GM12865 (cell line): ENCODE measurements at regions not wholly inside any gene's neighbourhood (a gene's known extent, or its start where the extent isn't known, plus 50 kb on each side); places are given as distances from the start of the nearest gene placed in this dataset.

Experiments used
- DNase-seq: peaks from one replicate; pipeline ENCODE4 v3.0.0; 2010; ENCODE audit warnings: low read depth
- H3K4me3 ChIP-seq: 2 replicates; pipeline ENCODE4 v1.5.1; 2011; ENCODE audit warnings: mild to moderate bottlenecking, low read depth, low read length, control low read depth
- TF ChIP-seq, protein P1 (sequence below): IDR thresholded peaks from 2 replicates; pipeline ENCODE4 v1.5.1; 2011; ENCODE audit warnings: low read length, control low read depth, low read depth, inconsistent platforms; ENCODE audit not compliant: insufficient read depth; ENCODE audit errors: missing control alignments

DNA sequence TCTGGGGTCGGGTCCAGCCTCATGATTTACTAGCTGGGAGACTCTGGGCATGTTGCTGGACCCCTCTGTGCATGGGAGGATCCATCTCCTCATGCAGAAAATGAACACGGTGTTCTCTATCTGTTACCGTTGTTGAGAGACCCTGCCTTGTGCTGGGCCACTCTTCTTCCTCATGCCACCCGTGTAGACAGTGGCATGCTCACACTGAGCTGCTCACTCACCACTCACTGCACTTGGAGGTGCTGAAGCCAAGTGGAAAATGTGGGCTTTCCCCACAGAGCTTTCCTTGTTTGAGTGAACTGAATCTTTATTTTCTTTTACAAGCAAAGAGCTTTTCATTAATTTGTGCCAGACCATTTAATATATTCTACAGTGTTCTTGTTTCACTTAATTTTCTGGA lies 77.5 kb upstream of the GDF10 start:
- TF ChIP-seq, protein P1, sequence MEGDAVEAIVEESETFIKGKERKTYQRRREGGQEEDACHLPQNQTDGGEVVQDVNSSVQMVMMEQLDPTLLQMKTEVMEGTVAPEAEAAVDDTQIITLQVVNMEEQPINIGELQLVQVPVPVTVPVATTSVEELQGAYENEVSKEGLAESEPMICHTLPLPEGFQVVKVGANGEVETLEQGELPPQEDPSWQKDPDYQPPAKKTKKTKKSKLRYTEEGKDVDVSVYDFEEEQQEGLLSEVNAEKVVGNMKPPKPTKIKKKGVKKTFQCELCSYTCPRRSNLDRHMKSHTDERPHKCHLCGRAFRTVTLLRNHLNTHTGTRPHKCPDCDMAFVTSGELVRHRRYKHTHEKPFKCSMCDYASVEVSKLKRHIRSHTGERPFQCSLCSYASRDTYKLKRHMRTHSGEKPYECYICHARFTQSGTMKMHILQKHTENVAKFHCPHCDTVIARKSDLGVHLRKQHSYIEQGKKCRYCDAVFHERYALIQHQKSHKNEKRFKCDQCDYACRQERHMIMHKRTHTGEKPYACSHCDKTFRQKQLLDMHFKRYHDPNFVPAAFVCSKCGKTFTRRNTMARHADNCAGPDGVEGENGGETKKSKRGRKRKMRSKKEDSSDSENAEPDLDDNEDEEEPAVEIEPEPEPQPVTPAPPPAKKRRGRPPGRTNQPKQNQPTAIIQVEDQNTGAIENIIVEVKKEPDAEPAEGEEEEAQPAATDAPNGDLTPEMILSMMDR, result no peak
- no peak for DNase-seq

DNA sequence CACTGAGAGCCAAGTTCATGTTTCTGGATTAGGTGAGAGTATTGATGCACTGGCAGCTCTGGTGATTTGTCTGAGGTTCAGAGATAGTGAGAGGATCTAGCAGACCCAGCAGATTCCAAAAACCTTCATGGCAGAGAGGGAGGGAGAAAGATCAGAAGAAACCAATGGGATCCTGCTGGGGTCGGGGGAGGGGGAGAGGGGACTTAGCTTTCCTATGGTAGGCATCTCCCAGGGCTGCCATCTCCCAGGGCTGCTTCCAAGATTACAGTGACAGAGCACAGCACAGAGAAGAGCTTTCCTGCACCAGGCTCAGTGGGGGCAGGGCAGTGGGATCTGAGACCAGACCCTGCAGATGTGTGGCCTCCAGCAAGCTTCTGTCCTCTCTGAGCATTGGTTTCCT lies 76.8 kb upstream of the GDF10 start:
- TF ChIP-seq, protein P1, result no peak
- DNase-seq, result no peak
- no peak overlapping the region for H3K4me3 ChIP-seq

More for the DNA sequence above, 77.5 kb upstream of the GDF10 start:
- no peak overlapping the region for H3K4me3 ChIP-seq

DNA sequence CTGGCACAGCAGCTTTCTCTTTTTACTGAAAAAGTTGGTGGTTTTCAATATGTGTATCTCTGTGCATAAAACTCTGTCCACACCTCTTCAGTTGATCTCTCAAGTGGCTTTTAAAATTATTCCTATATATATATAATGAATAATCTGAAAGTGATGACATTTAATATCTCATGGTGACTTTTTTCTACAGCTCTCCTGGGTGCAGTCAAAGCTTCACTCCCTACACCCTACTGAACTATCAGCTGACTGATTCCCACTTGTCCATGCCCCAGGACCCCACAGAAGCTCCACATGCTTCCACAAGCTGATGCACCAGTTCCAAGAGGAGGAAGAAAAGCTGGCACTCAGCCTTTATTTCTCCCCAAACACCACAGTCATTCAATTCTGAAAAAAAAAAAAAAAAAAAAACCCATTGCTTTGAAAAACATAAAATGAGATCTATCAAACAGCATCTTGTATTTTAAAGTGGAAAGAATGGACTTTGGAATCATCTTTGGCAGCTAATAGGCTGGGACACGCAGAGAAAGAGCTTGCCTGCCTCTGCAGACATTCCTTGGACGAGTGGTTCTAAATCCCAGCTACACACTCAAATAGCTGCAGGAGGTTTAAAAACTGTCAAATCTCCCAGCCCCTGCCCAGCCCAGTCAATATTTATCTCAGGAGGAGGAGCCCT lies 75.3 kb upstream of the GDF10 start:
- no peak for DNase-seq
- TF ChIP-seq, protein P1, result no peak
- H3K4me3 ChIP-seq, result no peak overlapping the region

DNA sequence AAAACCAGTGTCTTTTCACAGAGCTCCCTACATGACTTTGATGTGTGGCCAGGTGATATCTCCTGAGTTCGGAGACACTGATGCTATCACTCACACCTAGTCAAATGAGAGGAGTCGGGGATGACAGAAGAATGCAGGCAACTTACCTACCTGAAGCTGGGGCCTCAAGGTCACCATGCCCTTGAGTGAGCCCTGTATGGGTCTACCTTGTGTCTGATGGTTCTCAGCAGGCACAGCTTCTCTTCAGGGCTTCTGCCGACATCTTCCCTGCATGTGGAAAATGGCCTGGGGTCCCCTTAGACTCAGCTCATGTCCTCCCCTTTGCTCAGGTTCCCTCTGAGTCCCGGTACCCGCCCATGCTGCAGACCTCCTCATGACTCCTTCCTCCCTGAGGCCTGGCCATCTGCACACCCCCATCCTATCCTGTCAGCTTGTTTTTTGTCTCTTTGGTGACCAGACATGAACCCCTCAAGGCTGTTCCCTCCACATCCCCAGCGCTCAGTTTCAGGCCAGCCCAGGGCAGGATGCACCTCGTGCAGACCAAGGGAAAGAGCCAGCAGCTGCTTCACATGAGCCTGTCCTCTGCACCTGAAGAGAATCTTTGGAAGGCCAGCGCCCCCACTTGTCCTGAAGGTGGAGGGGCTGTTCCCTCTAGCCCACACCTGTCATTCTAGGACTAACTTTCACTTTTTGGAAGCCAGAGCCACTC lies 74.6 kb upstream of the GDF10 start:
- no peak for DNase-seq
- H3K4me3 ChIP-seq, result no peak overlapping the region
- TF ChIP-seq, protein P1, result no peak

DNA sequence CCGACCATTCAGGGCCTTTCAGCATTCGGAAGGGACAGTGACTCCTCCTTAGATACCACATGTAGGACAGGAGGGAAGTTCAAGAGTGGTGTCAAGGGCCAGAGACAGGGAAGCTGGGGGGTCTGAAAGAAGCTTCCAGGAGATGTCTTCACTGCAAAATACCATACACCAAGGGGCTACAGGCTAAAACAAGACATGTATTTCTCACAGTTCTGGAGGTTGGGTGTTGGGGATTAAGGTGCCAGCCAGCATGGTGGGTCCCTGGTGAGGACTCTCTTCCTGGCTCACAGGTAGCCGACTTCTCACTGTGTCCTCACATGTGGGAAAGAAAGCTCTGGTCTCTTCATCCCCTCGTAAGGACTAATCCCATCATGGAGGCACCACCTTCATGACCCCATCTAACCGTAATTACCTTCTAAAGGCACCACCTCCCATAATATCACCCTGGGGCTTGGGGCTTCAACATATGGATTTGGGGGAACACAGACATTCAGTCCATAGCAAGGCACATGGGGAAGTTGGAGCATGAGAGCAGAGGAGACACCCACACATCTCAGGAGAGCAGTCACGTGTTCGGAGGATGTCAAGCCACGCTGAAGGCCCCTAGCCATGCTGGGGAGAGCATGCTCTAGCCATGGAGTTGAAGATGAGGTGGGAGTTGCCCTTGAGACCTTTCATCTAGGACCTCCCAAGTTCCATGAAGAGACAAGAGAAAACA lies 73.9 kb upstream of the GDF10 start:
- no peak overlapping the region for H3K4me3 ChIP-seq
- DNase-seq, result no peak
- TF ChIP-seq, protein P1, result no peak

DNA sequence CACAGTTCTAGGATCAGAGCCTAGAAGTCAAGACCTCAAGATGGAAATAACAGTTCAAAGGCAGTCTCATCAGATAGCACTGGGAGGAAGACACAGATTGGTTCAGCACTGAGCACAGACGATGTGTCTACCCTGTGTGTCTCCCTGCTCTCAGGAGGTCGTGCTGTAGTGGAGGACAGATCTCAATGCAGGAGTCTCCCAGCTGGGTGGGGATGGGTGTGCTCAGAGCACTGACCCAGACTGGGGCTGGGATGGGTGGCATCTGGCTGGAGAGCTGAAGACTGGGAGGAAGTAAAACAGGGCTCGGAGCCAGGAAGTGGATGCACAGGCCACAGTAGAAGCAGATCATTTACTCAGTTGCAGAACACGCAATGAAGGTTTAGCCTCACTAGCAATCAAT lies 69.5 kb upstream of the GDF10 start:
- no peak overlapping the region for H3K4me3 ChIP-seq

More for the DNA sequence above, 69.5 kb upstream of the GDF10 start:
- TF ChIP-seq, protein P1, result no peak
- DNase-seq, result no peak
